IMR-90 (cell line): ENCODE measurements at regions not wholly inside any gene's neighbourhood (a gene's known extent, or its start where the extent isn't known, plus 50 kb on each side); places are given as distances from the start of the nearest gene placed in this dataset.

Experiments used
- ATAC-seq: fragments of 200-7000 bp; cut with Tn5 transposase; 2 replicates; pipeline ENCODE4 v1.9.1; 2020; ENCODE audit warnings: low read depth, mild to moderate bottlenecking, moderate library complexity
- BruUV-seq: library from RNA; stranded (reverse); fragments of 400-500 nt; replicated peaks from 2 replicates; lab custom pipeline; 2021; lab: Mats Ljungman, UMichigan
- CTCF ChIA-PET: fragments of 300-600 bp; formaldehyde crosslinking; extraction: SDS; loops from one replicate; lab custom pipeline; 2021; ENCODE audit warnings: antibody characterized with exemption; lab: Yijun Ruan, JAX
- POLR2A ChIA-PET: fragments of 300-600 bp; sonication (Branson Sonifier 250); formaldehyde crosslinking; loops from one replicate; lab custom pipeline; 2022; ENCODE audit warnings: antibody characterized with exemption; ENCODE audit not compliant: unreplicated experiment; lab: Charles Lee
- DNase-seq: peaks from one replicate; pipeline ENCODE4 v3.0.0; 2013
- H2AFZ ChIP-seq: replicated peaks from 2 replicates; pipeline ENCODE3; 2013; ENCODE audit warnings: low read length, mild to moderate bottlenecking; ENCODE audit not compliant: poor library complexity
- H2AK5ac ChIP-seq: 2 replicates; pipeline ENCODE4 v1.6.1; 2013; ENCODE audit warnings: low read depth, low read length, inconsistent platforms
- H2AK9ac ChIP-seq: replicated peaks from 2 replicates; pipeline ENCODE3; 2013; ENCODE audit warnings: mild to moderate bottlenecking, low read depth, low read length, moderate library complexity; ENCODE audit not compliant: poor library complexity
- H2BK120ac ChIP-seq: 2 replicates; pipeline ENCODE4 v1.6.1; 2013; ENCODE audit warnings: low read depth, low read length, inconsistent platforms
- H2BK15ac ChIP-seq: 3 replicates; pipeline ENCODE4 v1.6.1; 2013; ENCODE audit warnings: low read depth, low read length, inconsistent platforms
- H2BK20ac ChIP-seq: 2 replicates; pipeline ENCODE4 v1.6.1; 2013; ENCODE audit warnings: low read depth, mild to moderate bottlenecking, inconsistent platforms, low read length, moderate library complexity
- H2BK5ac ChIP-seq: 2 replicates; pipeline ENCODE4 v1.6.1; 2013; ENCODE audit warnings: mild to moderate bottlenecking, low read depth, low read length, inconsistent platforms; ENCODE audit not compliant: poor library complexity, severe bottlenecking
- H3K14ac ChIP-seq: replicated peaks from 2 replicates; pipeline ENCODE4 v1.6.1; 2013; ENCODE audit warnings: low read depth, low read length, inconsistent platforms
- H3K18ac ChIP-seq: 2 replicates; pipeline ENCODE4 v1.6.1; 2013; ENCODE audit warnings: low read depth, low read length, control low read depth
- H3K23ac ChIP-seq: 2 replicates; pipeline ENCODE4 v1.6.1; 2013; ENCODE audit warnings: low read depth, low read length, inconsistent platforms
- H3K27ac ChIP-seq: 2 replicates; pipeline ENCODE4 v1.5.1; 2013; ENCODE audit warnings: mild to moderate bottlenecking, control low read depth, low read length; ENCODE audit not compliant: insufficient read depth
- H3K27me3 ChIP-seq: 2 replicates; pipeline ENCODE4 v1.6.1; 2013; ENCODE audit warnings: low read length; ENCODE audit not compliant: control insufficient read depth, insufficient read depth
- H3K36me3 ChIP-seq: 2 replicates; pipeline ENCODE4 v1.6.1; 2013; ENCODE audit warnings: low read length, mixed read lengths; ENCODE audit not compliant: control insufficient read depth, insufficient read depth
- H3K4ac ChIP-seq: 2 replicates; pipeline ENCODE4 v1.6.1; 2013; ENCODE audit warnings: low read depth, low read length, inconsistent platforms
- H3K4me1 ChIP-seq: 2 replicates; pipeline ENCODE4 v1.6.1; 2013; ENCODE audit warnings: low read length, mixed read lengths; ENCODE audit not compliant: control insufficient read depth, insufficient read depth
- H3K4me2 ChIP-seq: 2 replicates; pipeline ENCODE4 v1.6.1; 2013; ENCODE audit warnings: low read depth, mild to moderate bottlenecking, control low read depth, low read length, moderate library complexity
- H3K4me3 ChIP-seq: 2 replicates; pipeline ENCODE4 v1.5.1; 2013; ENCODE audit warnings: low read depth, mild to moderate bottlenecking, control low read depth, low read length, moderate library complexity; ENCODE audit not compliant: insufficient read depth
- H3K56ac ChIP-seq: 2 replicates; pipeline ENCODE4 v1.6.1; 2013; ENCODE audit warnings: low read length, inconsistent platforms; ENCODE audit not compliant: insufficient read depth; ENCODE audit errors: extremely low read depth
- H3K79me1 ChIP-seq, 2 experiments: 2 replicates each; pipeline ENCODE4 v1.6.1; 2013; ENCODE audit warnings: low read length in 2 of 2, inconsistent platforms in 1 of 2, low read depth in 1 of 2
- H3K9ac ChIP-seq: 2 replicates; pipeline ENCODE4 v1.6.1; 2013; ENCODE audit warnings: low read depth, low read length, control low read depth
- H3K9me1 ChIP-seq: 2 replicates; pipeline ENCODE4 v1.6.1; 2013; ENCODE audit warnings: low read length, inconsistent platforms; ENCODE audit not compliant: insufficient read depth
- H3K9me3 ChIP-seq: 2 replicates; pipeline ENCODE4 v1.6.1; 2013; ENCODE audit warnings: low read length; ENCODE audit not compliant: control insufficient read depth, insufficient read depth
- H4K20me1 ChIP-seq: 2 replicates; pipeline ENCODE4 v1.6.1; 2013; ENCODE audit warnings: low read length, inconsistent platforms; ENCODE audit not compliant: insufficient read depth
- H4K5ac ChIP-seq: 2 replicates; pipeline ENCODE4 v1.6.1; 2013; ENCODE audit warnings: mild to moderate bottlenecking, low read depth, low read length, control low read depth
- H4K8ac ChIP-seq, 2 experiments: 2 replicates each; pipeline ENCODE4 v1.6.1; 2013; ENCODE audit warnings: low read depth in 2 of 2, low read length in 2 of 2, control low read depth in 1 of 2, inconsistent platforms in 1 of 2
- H4K91ac ChIP-seq: 2 replicates; pipeline ENCODE4 v1.6.1; 2013; ENCODE audit warnings: low read depth, low read length, inconsistent platforms; ENCODE audit not compliant: insufficient read depth
- CHD1 ChIP-seq: IDR thresholded peaks from 2 replicates; pipeline ENCODE4 v1.6.1; 2012; ENCODE audit warnings: low read depth, low read length, improper control_type of control experiment
- CTCF ChIP-seq: conservative IDR thresholded peaks from 2 replicates; pipeline ENCODE4 v1.5.1; 2012; ENCODE audit warnings: mild to moderate bottlenecking, low read depth, low read length, improper control_type of control experiment
- MAFK ChIP-seq: IDR thresholded peaks from 2 replicates; pipeline ENCODE4 v1.6.1; 2012; ENCODE audit warnings: low read depth, low read length, improper control_type of control experiment
- NFE2L2 ChIP-seq: fragments of 150-350 bp; IDR thresholded peaks from 2 replicates; pipeline ENCODE4 v1.6.1; 2016; ENCODE audit warnings: low read depth, mild to moderate bottlenecking, low read length
- RCOR1 ChIP-seq: IDR thresholded peaks from 2 replicates; pipeline ENCODE4 v1.6.1; 2012; ENCODE audit warnings: mild to moderate bottlenecking, low read length, improper control_type of control experiment; ENCODE audit not compliant: insufficient replicate concordance
- WGBS, 2 experiments: methylation state at CpG; one replicate each; pipeline versions ENCODE4 v1.1.5 to v1.1.7; 2013; ENCODE audit warnings: missing lambda C conversion rate in 2 of 2; ENCODE audit not compliant: insufficient read length in 1 of 2; ENCODE audit errors: extremely low coverage in 2 of 2; 5-methylcytosine and 5-hydroxymethylcytosine counted together
- dilution Hi-C: fragments of 300-500 bp; cut with HindIII; formaldehyde crosslinking; loops from one replicate; pipeline ENCODE4 v1.14.3; 2018; ENCODE audit warnings: low sequenced_read_pairs; ENCODE audit not compliant: unreplicated experiment
- in situ Hi-C: fragments of 300-500 bp; cut with MboI; formaldehyde crosslinking; loops from 3 replicates; pipeline ENCODE4 v1.14.3; 2019; ENCODE audit warnings: low sequenced_read_pairs, inconsistent platforms, mixed read lengths
- intact Hi-C: fragments of 100-400 bp; cut with micrococcal nuclease; formaldehyde crosslinking; loops from 2 replicates; pipeline ENCODE4 v1.10.0; 2022

DNA sequence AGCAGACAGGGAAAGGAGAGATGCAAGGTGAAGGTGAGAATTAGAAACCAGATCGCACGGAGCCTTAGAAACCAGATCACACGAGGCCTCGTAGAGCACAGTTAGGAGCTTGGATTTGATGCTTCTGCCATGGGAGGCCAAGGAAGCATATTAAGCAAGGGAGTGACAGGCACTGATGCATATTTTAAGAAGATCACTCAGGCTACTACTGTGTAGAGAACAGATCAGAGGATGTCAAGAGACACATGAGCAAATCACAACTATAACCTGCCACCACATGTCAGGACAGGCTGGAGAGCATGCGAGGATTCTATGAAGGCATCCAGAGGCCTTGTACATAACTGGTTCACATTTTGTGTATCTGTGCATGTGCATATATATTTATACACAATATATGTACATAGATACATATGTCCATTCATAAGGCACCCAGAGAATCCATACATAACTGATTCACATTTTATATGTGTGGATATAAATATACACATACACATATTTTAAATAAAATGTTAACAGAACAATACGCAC is 99.6 kb upstream of the FHIT start:
- dilution Hi-C loops: no loop called here
- WGBS, 2 experiments: 100% methylated on average over 1 of the region's 6 CpGs; no CpG with 5 or more reads in 1 of the 2 experiments
- DNase-seq: no peak

More for the DNA sequence above, 99.6 kb upstream of the FHIT start:
- TF ChIP-seq CHD1: no peak
- no peak for TF ChIP-seq MAFK
- TF ChIP-seq RCOR1: no peak
- TF ChIP-seq CTCF: no peak
- TF ChIP-seq NFE2L2: no peak
- ChIA-PET POLR2A (no interaction called here), CTCF (no interaction called here)
- Histone ChIP-seq H2AK5ac (no peak overlapping the region), H2BK20ac (no peak overlapping the region), H3K27me3 (no peaks in the 10 kb centered on the region), H2BK5ac (no peak overlapping the region), H3K9me1 (no peaks in the 10 kb centered on the region), H3K18ac (no peak overlapping the region), H3K23ac (no peak overlapping the region), H3K4me2 (no peak overlapping the region), H4K91ac (no peak overlapping the region), H2AFZ (no peak overlapping the region), H3K36me3 (no peaks in the 10 kb centered on the region), H3K79me1 (no peaks in the 10 kb centered on the region), H3K4me3 (no peak overlapping the region), H3K14ac (no peak overlapping the region), H4K5ac (no peak overlapping the region), H4K20me1 (no peaks in the 10 kb centered on the region), H2BK120ac (no peak overlapping the region), H3K9ac (no peak overlapping the region), H3K27ac (no peak overlapping the region), H2BK15ac (no peak overlapping the region), H3K4ac (no peak overlapping the region), H3K56ac (no peak overlapping the region), H3K9me3 (no peaks in the 10 kb centered on the region), H4K8ac (no peak overlapping the region), H3K4me1 (no peaks in the 10 kb centered on the region), H2AK9ac (no peak overlapping the region)
- no peak for ATAC-seq
- intact Hi-C loops (no loop called here), in situ Hi-C loops (no loop called here)
- no TSS peak for BruUV-seq
